IPS DF 6.9 (cell line): ENCODE measurements at regions not wholly inside any gene's neighbourhood (a gene's known extent, or its start where the extent isn't known, plus 50 kb on each side); places are given as distances from the start of the nearest gene placed in this dataset.

Experiments used
- DNase-seq: peaks from one replicate; pipeline ENCODE4 v3.0.0-alpha.2; 2013; ENCODE audit warnings: low read depth, low spot score
- H3K27ac ChIP-seq: one replicate; pipeline ENCODE4 v1.5.1; 2013; ENCODE audit warnings: low read length, control low read depth
- H3K27me3 ChIP-seq: 2 replicates; pipeline ENCODE4 v1.6.1; 2013; ENCODE audit warnings: mild to moderate bottlenecking, low read length; ENCODE audit not compliant: control insufficient read depth, insufficient read depth
- H3K36me3 ChIP-seq: 2 replicates; pipeline ENCODE4 v1.6.1; 2013; ENCODE audit warnings: low read length; ENCODE audit not compliant: control insufficient read depth, insufficient read depth
- H3K4me1 ChIP-seq: 2 replicates; pipeline ENCODE4 v1.6.1; 2013; ENCODE audit warnings: low read length; ENCODE audit not compliant: control insufficient read depth, insufficient read depth
- H3K4me3 ChIP-seq: 2 replicates; pipeline ENCODE4 v1.5.1; 2013; ENCODE audit warnings: mild to moderate bottlenecking, low read length
- H3K9me3 ChIP-seq: 2 replicates; pipeline ENCODE4 v1.6.1; 2013; ENCODE audit warnings: low read length, inconsistent platforms; ENCODE audit not compliant: control insufficient read depth, insufficient read depth
- WGBS: extraction: QIAGEN DNeasy Blood & Tissue Kit; methylation state at CpG from one replicate; pipeline ENCODE4 v1.1.7; 2013; ENCODE audit warnings: mixed read lengths, missing lambda C conversion rate; ENCODE audit not compliant: insufficient read length, insufficient coverage; 5-methylcytosine and 5-hydroxymethylcytosine counted together

- Histone ChIP-seq H3K9me3 (no peaks in the 10 kb centered on the region), H3K27me3 (no peaks in the 10 kb centered on the region), H3K27ac (no peak overlapping the region), H3K36me3 (no peaks in the 10 kb centered on the region), H3K4me3 (no peak overlapping the region), H3K4me1 (no peaks in the 10 kb centered on the region)
- WGBS = no CpG with 5 or more reads among the region's 4 CpGs
- no peak for DNase-seq
These were observed 76.7 kb upstream of the ZFP64 start for GRCh38 chr20:52268184-52268749.

- no peak overlapping the region for H3K27ac ChIP-seq
- no peaks in the 10 kb centered on the region for H3K27me3 ChIP-seq
- DNase-seq = no peak
- H3K9me3 ChIP-seq = no peaks in the 10 kb centered on the region
- H3K4me1 ChIP-seq = no peaks in the 10 kb centered on the region
- no peaks in the 10 kb centered on the region for H3K36me3 ChIP-seq
- H3K4me3 ChIP-seq = no peak overlapping the region
These were observed 75.8 kb upstream of the ZFP64 start for GRCh38 chr20:52267418-52267817.

- no CpG with 5 or more reads among the region's 1 CpG for WGBS
- H3K4me3 ChIP-seq = no peak overlapping the region
- no peak for DNase-seq
- no peaks in the 10 kb centered on the region for H3K4me1 ChIP-seq
- H3K9me3 ChIP-seq = no peaks in the 10 kb centered on the region
- H3K27ac ChIP-seq = no peak overlapping the region
- H3K36me3 ChIP-seq = no peaks in the 10 kb centered on the region
- no peaks in the 10 kb centered on the region for H3K27me3 ChIP-seq
These were observed 72.2 kb upstream of the ZFP64 start for GRCh38 chr20:52263757-52264156.

GRCh38 chr20:52261792-52262191, 70.2 kb upstream of the ZFP64 start:
- no peak overlapping the region for H3K27ac ChIP-seq
- H3K4me1 ChIP-seq = no peaks in the 10 kb centered on the region
- H3K36me3 ChIP-seq = no peaks in the 10 kb centered on the region
- H3K9me3 ChIP-seq = no peaks in the 10 kb centered on the region
- no peak overlapping the region for H3K4me3 ChIP-seq
- H3K27me3 ChIP-seq = no peaks in the 10 kb centered on the region
- DNase-seq = no peak

GRCh38 chr20:52259295-52259694, 67.7 kb upstream of the ZFP64 start:
- no peaks in the 10 kb centered on the region for H3K27me3 ChIP-seq
- H3K4me1 ChIP-seq = no peaks in the 10 kb centered on the region
- no peaks in the 10 kb centered on the region for H3K9me3 ChIP-seq
- no peaks in the 10 kb centered on the region for H3K36me3 ChIP-seq
- no peak overlapping the region for H3K27ac ChIP-seq
- DNase-seq = no peak
- no CpG with 5 or more reads among the region's 2 CpGs for WGBS
- H3K4me3 ChIP-seq = no peak overlapping the region

GRCh38 chr20:52256454-52256853, 64.9 kb upstream of the ZFP64 start:
- H3K4me1 ChIP-seq = no peaks in the 10 kb centered on the region
- WGBS = no CpG with 5 or more reads among the region's 7 CpGs
- no peaks in the 10 kb centered on the region for H3K9me3 ChIP-seq
- H3K27ac ChIP-seq = no peak overlapping the region
- DNase-seq = no peak
- no peak overlapping the region for H3K4me3 ChIP-seq
- H3K27me3 ChIP-seq = no peaks in the 10 kb centered on the region
- no peaks in the 10 kb centered on the region for H3K36me3 ChIP-seq

- H3K27ac ChIP-seq = no peak overlapping the region
- no peaks in the 10 kb centered on the region for H3K9me3 ChIP-seq
- no peaks in the 10 kb centered on the region for H3K27me3 ChIP-seq
- DNase-seq = no peak
- WGBS = no CpG with 5 or more reads among the region's 5 CpGs
- H3K4me3 ChIP-seq = no peak overlapping the region
- H3K36me3 ChIP-seq = no peaks in the 10 kb centered on the region
- H3K4me1 ChIP-seq = no peaks in the 10 kb centered on the region
These were observed 61.1 kb upstream of the ZFP64 start for GRCh38 chr20:52252664-52253063.

GRCh38 chr20:52251827-52252226, 60.2 kb upstream of the ZFP64 start:
- no CpG with 5 or more reads among the region's 2 CpGs for WGBS
- no peak overlapping the region for H3K27ac ChIP-seq
- no peak overlapping the region for H3K4me3 ChIP-seq
- no peaks in the 10 kb centered on the region for H3K27me3 ChIP-seq
- H3K4me1 ChIP-seq = no peaks in the 10 kb centered on the region
- H3K9me3 ChIP-seq = no peaks in the 10 kb centered on the region
- no peak for DNase-seq
- H3K36me3 ChIP-seq = no peaks in the 10 kb centered on the region

GRCh38 chr20:52251136-52251700, 59.6 kb upstream of the ZFP64 start:
- WGBS = no CpG with 5 or more reads among the region's 2 CpGs
- no peaks in the 10 kb centered on the region for H3K36me3 ChIP-seq
- no peak overlapping the region for H3K27ac ChIP-seq
- no peaks in the 10 kb centered on the region for H3K27me3 ChIP-seq
- no peaks in the 10 kb centered on the region for H3K9me3 ChIP-seq
- no peak overlapping the region for H3K4me3 ChIP-seq
- DNase-seq = no peak
- no peaks in the 10 kb centered on the region for H3K4me1 ChIP-seq

GRCh38 chr20:52247548-52247947, 56.0 kb upstream of the ZFP64 start:
- Histone ChIP-seq H3K27me3 (no peaks in the 10 kb centered on the region), H3K4me1 (no peaks in the 10 kb centered on the region), H3K36me3 (no peaks in the 10 kb centered on the region), H3K27ac (no peak overlapping the region), H3K4me3 (no peak overlapping the region), H3K9me3 (no peaks in the 10 kb centered on the region)
- no CpG with 5 or more reads among the region's 4 CpGs for WGBS
- DNase-seq = no peak

- no peak overlapping the region for H3K4me3 ChIP-seq
- WGBS = no CpG with 5 or more reads among the region's 2 CpGs
These were observed 54.8 kb upstream of the ZFP64 start for GRCh38 chr20:52246366-52246765.

More at GRCh38 chr20:52246366-52246765, 54.8 kb upstream of the ZFP64 start:
- DNase-seq = no peak
- Histone ChIP-seq H3K27me3 (no peaks in the 10 kb centered on the region), H3K27ac (no peak overlapping the region), H3K9me3 (no peaks in the 10 kb centered on the region), H3K36me3 (no peaks in the 10 kb centered on the region), H3K4me1 (no peaks in the 10 kb centered on the region)
